ENCODE measurements at regions not wholly inside any gene's neighbourhood (a gene's known extent, or its start where the extent isn't known, plus 50 kb on each side); places are given as distances from the start of the nearest gene placed in this dataset.

GRCh38 chr14:87758876-87759275 is 234.1 kb downstream of the GALC start:
- TF ChIP-seq GABPA (IDR thresholded peaks at IDR 0.05; ENCODE audit: low read depth) (no peak), RFX5 (IDR thresholded peaks at IDR 0.05; ENCODE audit: low read depth, low read length) (no peak)
- TF ChIP-seq, protein P1, sequence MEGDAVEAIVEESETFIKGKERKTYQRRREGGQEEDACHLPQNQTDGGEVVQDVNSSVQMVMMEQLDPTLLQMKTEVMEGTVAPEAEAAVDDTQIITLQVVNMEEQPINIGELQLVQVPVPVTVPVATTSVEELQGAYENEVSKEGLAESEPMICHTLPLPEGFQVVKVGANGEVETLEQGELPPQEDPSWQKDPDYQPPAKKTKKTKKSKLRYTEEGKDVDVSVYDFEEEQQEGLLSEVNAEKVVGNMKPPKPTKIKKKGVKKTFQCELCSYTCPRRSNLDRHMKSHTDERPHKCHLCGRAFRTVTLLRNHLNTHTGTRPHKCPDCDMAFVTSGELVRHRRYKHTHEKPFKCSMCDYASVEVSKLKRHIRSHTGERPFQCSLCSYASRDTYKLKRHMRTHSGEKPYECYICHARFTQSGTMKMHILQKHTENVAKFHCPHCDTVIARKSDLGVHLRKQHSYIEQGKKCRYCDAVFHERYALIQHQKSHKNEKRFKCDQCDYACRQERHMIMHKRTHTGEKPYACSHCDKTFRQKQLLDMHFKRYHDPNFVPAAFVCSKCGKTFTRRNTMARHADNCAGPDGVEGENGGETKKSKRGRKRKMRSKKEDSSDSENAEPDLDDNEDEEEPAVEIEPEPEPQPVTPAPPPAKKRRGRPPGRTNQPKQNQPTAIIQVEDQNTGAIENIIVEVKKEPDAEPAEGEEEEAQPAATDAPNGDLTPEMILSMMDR (IDR thresholded peaks at IDR 0.05 in 2 of 3, conservative IDR thresholded peaks at IDR 0.05 in 1 of 3; ENCODE audit: control insufficient read depth in 2 of 3, extremely low read depth in 1 of 3, insufficient read depth in 1 of 3, low read depth in 3 of 3, low read length in 3 of 3): no peak
